WTC11 (cell line): ENCODE measurements at regions not wholly inside any gene's neighbourhood (a gene's known extent, or its start where the extent isn't known, plus 50 kb on each side); places are given as distances from the start of the nearest gene placed in this dataset.

ENCODE experiments used
- ATAC-seq: fragments of 200-7000 bp; cut with Tn5 transposase; 2 replicates; pipeline ENCODE4 v1.10.0; 2021; ENCODE audit warnings: mild to moderate bottlenecking, moderate library complexity
- CTCF ChIA-PET: fragments of 300-600 bp; sonication (Branson Sonifier 250); formaldehyde crosslinking; loops from one replicate; lab custom pipeline; 2021; ENCODE audit warnings: antibody characterized with exemption; lab: Charles Lee
- POLR2A ChIA-PET: fragments of 350-600 bp; sonication (Branson Sonifier 250); formaldehyde crosslinking; loops from one replicate; lab custom pipeline; 2021; ENCODE audit warnings: antibody characterized with exemption; lab: Charles Lee
- DNase-seq: peaks from one replicate; pipeline ENCODE4 v3.0.0; 2021; ENCODE audit warnings: low spot score
- H3K27ac Mint-ChIP-seq: 2 replicates; pipeline ENCODE4 v1.8.0; 2021; ENCODE audit warnings: mixed read lengths
- H3K27me3 Mint-ChIP-seq: 2 replicates; pipeline ENCODE4 v1.8.0; 2021; ENCODE audit warnings: low read depth, mild to moderate bottlenecking, moderate library complexity, mixed read lengths
- H3K36me3 Mint-ChIP-seq: 2 replicates; pipeline ENCODE4 v1.8.0; 2021; ENCODE audit warnings: mixed read lengths
- H3K4me1 Mint-ChIP-seq: 2 replicates; pipeline ENCODE4 v1.8.0; 2022; ENCODE audit warnings: mixed read lengths
- H3K4me3 Mint-ChIP-seq: 2 replicates; pipeline ENCODE4 v1.8.0; 2021; ENCODE audit warnings: mild to moderate bottlenecking, moderate library complexity, mixed read lengths
- H3K9me3 Mint-ChIP-seq: 2 replicates; pipeline ENCODE4 v1.8.0; 2021; ENCODE audit warnings: mixed read lengths
- ATF2 ChIP-seq: sonication (generic); formaldehyde crosslinking; IDR thresholded peaks from 2 replicates; pipeline ENCODE4 v1.8.1; 2022; ENCODE audit warnings: low read depth, missing genetic modification reagents, borderline replicate concordance
- CBFB ChIP-seq: sonication (generic); formaldehyde crosslinking; IDR thresholded peaks from 2 replicates; pipeline ENCODE4 v1.8.1; 2022; ENCODE audit warnings: mild to moderate bottlenecking, low read depth, missing genetic modification reagents
- CTCF ChIP-seq: fragments of 200-600 bp; IDR thresholded peaks from 2 replicates; pipeline ENCODE4 v1.8.0; 2022; ENCODE audit warnings: antibody characterized with exemption
- FOXP1 ChIP-seq: sonication (generic); formaldehyde crosslinking; IDR thresholded peaks from 2 replicates; pipeline ENCODE4 v1.8.0; 2022; ENCODE audit warnings: missing genetic modification reagents, mild to moderate bottlenecking, moderate library complexity, borderline replicate concordance
- IRF1 ChIP-seq: sonication (generic); formaldehyde crosslinking; IDR thresholded peaks from 2 replicates; pipeline ENCODE4 v1.8.0; 2023; ENCODE audit warnings: missing genetic modification reagents
- JUN ChIP-seq: sonication (generic); formaldehyde crosslinking; IDR thresholded peaks from 2 replicates; pipeline ENCODE4 v1.8.0; 2023; ENCODE audit warnings: mild to moderate bottlenecking, missing genetic modification reagents
- NFYB ChIP-seq: sonication (generic); formaldehyde crosslinking; conservative IDR thresholded peaks from 2 replicates; pipeline ENCODE4 v1.8.0; 2022; ENCODE audit warnings: low read depth, missing genetic modification reagents
- RELA ChIP-seq: sonication (generic); formaldehyde crosslinking; IDR thresholded peaks from 2 replicates; pipeline ENCODE4 v1.8.1; 2022; ENCODE audit warnings: missing genetic modification reagents, mild to moderate bottlenecking, borderline replicate concordance
- RORB ChIP-seq: fragments of 250-450 bp; sonication (Bioruptor Pico); IDR thresholded peaks from 2 replicates; pipeline ENCODE4 v1.9.0; 2021; ENCODE audit warnings: mild to moderate bottlenecking
- TCF7 ChIP-seq: sonication (generic); formaldehyde crosslinking; IDR thresholded peaks from 2 replicates; pipeline ENCODE4 v1.8.0; 2022; ENCODE audit warnings: mild to moderate bottlenecking, low read depth, missing genetic modification reagents, moderate library complexity
- ZBTB21 ChIP-seq: sonication (generic); formaldehyde crosslinking; IDR thresholded peaks from 2 replicates; pipeline ENCODE4 v1.8.1; 2023; ENCODE audit warnings: mild to moderate bottlenecking, missing genetic modification reagents, borderline replicate concordance
- ZNF121 ChIP-seq: sonication (generic); formaldehyde crosslinking; IDR thresholded peaks from 2 replicates; pipeline ENCODE4 v1.8.0; 2023; ENCODE audit warnings: missing genetic modification reagents
- TF ChIP-seq, protein P1 (sequence below): sonication (generic); formaldehyde crosslinking; IDR thresholded peaks from 2 replicates; pipeline ENCODE4 v1.8.0; 2022; ENCODE audit warnings: mild to moderate bottlenecking, missing genetic modification reagents
- TF ChIP-seq, protein P2 (sequence below): sonication (generic); formaldehyde crosslinking; IDR thresholded peaks from 2 replicates; pipeline ENCODE4 v1.8.0; 2022; ENCODE audit warnings: mild to moderate bottlenecking, missing genetic modification reagents
- TF ChIP-seq, protein P3 (sequence below): sonication (generic); formaldehyde crosslinking; IDR thresholded peaks from 2 replicates; pipeline ENCODE4 v1.8.1; 2023; ENCODE audit warnings: mild to moderate bottlenecking, missing genetic modification reagents, moderate library complexity
- TF ChIP-seq, protein P4 (sequence below): fragments of 250-450 bp; sonication (Bioruptor Pico); IDR thresholded peaks from 2 replicates; pipeline ENCODE4 v1.8.0; 2021; ENCODE audit warnings: mild to moderate bottlenecking

GRCh38 chr7:68256295-68256694, 1259.7 kb downstream of the TYW1 start (continued):
- no peak for TF ChIP-seq ATF2 (CRISPR knock-in tag)
- TF ChIP-seq CTCF: no peak
- no peak for TF ChIP-seq RORB
- TF ChIP-seq ZBTB21 (CRISPR knock-in tag): no peak
- no peak for TF ChIP-seq JUN
- TF ChIP-seq, protein P1, sequence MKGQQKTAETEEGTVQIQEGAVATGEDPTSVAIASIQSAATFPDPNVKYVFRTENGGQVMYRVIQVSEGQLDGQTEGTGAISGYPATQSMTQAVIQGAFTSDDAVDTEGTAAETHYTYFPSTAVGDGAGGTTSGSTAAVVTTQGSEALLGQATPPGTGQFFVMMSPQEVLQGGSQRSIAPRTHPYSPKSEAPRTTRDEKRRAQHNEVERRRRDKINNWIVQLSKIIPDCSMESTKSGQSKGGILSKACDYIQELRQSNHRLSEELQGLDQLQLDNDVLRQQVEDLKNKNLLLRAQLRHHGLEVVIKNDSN (CRISPR knock-in tag): no peak
- TF ChIP-seq CBFB (CRISPR knock-in tag): no peak
- TF ChIP-seq, protein P2, sequence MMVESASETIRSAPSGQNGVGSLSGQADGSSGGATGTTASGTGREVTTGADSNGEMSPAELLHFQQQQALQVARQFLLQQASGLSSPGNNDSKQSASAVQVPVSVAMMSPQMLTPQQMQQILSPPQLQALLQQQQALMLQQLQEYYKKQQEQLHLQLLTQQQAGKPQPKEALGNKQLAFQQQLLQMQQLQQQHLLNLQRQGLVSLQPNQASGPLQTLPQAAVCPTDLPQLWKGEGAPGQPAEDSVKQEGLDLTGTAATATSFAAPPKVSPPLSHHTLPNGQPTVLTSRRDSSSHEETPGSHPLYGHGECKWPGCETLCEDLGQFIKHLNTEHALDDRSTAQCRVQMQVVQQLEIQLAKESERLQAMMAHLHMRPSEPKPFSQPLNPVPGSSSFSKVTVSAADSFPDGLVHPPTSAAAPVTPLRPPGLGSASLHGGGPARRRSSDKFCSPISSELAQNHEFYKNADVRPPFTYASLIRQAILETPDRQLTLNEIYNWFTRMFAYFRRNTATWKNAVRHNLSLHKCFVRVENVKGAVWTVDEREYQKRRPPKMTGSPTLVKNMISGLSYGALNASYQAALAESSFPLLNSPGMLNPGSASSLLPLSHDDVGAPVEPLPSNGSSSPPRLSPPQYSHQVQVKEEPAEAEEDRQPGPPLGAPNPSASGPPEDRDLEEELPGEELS (CRISPR knock-in tag): no peak
- TF ChIP-seq RELA: no peak
- TF ChIP-seq, protein P3, sequence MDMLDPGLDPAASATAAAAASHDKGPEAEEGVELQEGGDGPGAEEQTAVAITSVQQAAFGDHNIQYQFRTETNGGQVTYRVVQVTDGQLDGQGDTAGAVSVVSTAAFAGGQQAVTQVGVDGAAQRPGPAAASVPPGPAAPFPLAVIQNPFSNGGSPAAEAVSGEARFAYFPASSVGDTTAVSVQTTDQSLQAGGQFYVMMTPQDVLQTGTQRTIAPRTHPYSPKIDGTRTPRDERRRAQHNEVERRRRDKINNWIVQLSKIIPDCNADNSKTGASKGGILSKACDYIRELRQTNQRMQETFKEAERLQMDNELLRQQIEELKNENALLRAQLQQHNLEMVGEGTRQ (CRISPR knock-in tag): no peak
- TF ChIP-seq IRF1 (CRISPR knock-in tag): no peak

DNA sequence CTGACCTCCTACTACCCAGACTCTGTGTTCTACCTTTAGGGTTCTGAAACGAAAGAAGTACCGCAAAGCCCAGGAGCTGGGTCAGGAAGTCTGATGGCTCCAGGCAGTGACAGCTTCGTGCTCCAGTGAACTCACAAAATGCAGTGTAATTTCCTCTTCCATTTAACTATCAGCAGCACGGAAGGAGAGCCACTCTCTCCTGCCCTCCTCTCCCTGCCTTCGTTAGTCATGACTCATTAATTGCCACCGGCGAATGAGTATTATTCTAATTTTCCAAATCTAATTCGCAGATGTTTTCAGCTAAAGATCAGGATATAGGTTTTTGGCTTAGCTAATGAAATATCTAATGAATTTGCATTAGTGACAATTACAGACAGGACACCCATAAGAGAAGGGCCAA, 1262.0 kb downstream of the TYW1 start:
- peaks cover 31% of the 10 kb centered on the region for H3K4me1 Mint-ChIP-seq
- H3K36me3 Mint-ChIP-seq: peaks cover 6% of the 10 kb centered on the region
- TF ChIP-seq, protein P4, sequence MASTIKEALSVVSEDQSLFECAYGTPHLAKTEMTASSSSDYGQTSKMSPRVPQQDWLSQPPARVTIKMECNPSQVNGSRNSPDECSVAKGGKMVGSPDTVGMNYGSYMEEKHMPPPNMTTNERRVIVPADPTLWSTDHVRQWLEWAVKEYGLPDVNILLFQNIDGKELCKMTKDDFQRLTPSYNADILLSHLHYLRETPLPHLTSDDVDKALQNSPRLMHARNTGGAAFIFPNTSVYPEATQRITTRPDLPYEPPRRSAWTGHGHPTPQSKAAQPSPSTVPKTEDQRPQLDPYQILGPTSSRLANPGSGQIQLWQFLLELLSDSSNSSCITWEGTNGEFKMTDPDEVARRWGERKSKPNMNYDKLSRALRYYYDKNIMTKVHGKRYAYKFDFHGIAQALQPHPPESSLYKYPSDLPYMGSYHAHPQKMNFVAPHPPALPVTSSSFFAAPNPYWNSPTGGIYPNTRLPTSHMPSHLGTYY (CRISPR knock-in tag): no peak
- TF ChIP-seq NFYB (no peak), ZNF121 (CRISPR knock-in tag) (no peak)
- TF ChIP-seq, all 79 proteins: peak for 0
- ChIA-PET POLR2A (no interaction called here), CTCF (interaction anchor here (1.5 kb wide), 1 partner anchor 8 kb away, joined by 6 read pairs; no protein-coding TSS in a partner anchor)
- ATAC-seq: no peak
- Mint-ChIP-seq H3K4me3 (no peak overlapping the region), H3K9me3 (peaks cover 10% of the 10 kb centered on the region), H3K27ac (no peak overlapping the region), H3K27me3 (peaks cover 24% of the 10 kb centered on the region)
- DNase-seq: no peak

DNA sequence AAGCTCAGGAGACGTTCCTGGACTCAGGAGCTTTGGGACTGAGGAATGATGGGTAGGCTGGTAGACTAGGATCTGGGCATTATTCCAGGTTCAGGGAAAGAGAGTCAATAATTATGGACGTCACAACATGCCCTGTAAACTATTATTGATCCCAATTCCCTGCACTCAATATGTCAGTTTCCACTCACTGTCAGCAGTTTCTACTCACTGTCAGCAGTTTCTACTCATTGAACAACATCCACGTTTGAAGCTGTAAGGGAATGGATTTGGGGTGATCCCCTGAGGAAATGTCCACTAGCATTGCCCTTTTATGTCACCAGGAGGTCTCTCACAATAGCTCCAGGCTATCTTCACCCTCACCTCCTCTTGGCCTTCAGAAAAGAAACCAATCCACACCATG, 1268.6 kb downstream of the TYW1 start:
- Mint-ChIP-seq H3K4me3 (no peak overlapping the region), H3K27ac (no peak overlapping the region), H3K36me3 (peaks cover 34% of the 10 kb centered on the region), H3K4me1 (peaks cover 1% of the 10 kb centered on the region), H3K27me3 (peaks cover 9% of the 10 kb centered on the region), H3K9me3 (peaks cover 43% of the 10 kb centered on the region)
- ChIA-PET CTCF (no interaction called here), POLR2A (no interaction called here)
- TF ChIP-seq TCF7 (CRISPR knock-in tag) (no peak), RELA (no peak), FOXP1 (no peak), JUN (no peak)
- ATAC-seq (no peak), DNase-seq (no peak)
